NCI-H2081 treated with DMSO at 0.1 percent for 48 hours (cell line): ENCODE measurements at regions not wholly inside any gene's neighbourhood (a gene's known extent, or its start where the extent isn't known, plus 50 kb on each side); places are given as distances from the start of the nearest gene placed in this dataset.
"Not testable (repeated sequence)": the region's sequence is repeated elsewhere in the genome, so short reads cannot be mapped to it uniquely, and the experiment has no call there.

ENCODE experiments used
- DNase-seq: peaks from one replicate; lab custom pipeline; 2025; lab: John Stamatoyannopoulos, UW

DNA sequence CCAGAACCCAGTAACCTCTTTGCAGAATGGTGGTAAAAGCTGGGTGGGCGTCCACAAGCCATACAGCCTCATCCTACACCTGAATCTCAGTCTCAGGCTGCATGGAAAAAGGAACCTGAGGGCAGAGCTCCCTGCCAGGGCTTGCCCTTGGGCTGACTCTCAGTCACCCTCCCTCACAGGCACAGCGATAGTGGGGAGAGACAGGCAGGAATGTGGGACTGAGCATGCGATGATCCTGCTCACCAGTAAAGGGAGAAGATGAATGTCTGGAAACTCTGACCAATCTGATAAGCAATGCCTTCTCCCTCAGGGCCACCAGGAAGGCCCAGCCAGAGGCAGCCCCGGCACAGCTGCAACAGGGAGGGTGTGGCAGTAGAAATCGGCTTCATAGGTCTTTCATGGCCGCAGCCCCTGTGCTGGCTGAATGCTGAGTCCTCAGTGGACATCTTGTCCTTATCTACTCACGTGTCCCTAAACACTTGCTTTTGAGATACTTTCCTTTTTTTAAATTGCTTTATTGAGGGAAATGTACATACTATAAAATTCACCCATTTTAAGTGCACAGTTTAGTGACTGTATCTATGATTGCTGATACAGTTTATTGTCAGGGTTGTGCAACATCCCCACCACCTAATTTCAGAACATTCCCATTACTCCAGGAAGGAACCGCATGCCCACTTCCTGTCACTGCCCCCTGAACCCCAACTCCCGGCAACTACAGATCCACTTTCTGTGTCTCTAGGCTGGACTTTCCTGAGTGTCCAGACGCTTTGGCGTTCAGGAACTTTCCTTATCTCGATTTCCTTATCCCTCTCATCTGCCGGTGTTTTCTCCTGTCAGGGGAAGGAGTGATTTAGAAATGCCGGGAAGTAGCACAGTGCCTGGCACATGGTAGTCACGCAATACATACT lies 258.1 kb downstream of the PCNX1 start:
- no peak for DNase-seq

DNA sequence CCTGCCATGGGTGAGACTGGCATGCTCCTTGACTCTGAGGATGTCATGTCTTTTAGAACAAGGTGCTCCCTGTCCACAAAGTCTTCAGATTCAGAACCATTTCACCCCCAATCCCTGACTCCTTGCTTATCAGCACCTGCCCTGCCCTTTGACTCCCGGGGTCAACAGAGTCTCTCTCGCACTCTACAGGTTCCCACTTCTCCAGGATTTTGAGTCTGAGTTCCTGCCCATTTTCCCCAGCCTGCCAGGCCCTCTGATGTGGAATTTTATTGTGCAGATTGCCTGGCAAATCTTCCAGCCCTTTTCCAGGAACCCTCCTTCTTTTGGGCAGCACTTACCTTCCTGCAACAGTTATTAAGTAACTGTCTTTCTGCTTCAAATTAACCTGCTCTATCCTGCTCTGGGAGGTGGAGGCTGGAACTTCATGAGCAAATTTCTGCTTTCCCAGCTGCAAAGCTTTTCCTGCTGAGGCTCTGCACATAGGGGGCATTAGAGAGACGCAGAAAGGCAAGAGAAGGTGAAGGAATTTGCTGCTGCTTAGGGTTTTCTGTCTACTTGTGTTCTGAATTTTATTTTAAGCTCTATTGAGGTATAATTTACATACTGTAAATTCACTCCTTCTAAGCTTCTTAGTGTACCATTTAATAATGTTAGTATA lies 259.1 kb downstream of the PCNX1 start:
- no peak for DNase-seq

DNA sequence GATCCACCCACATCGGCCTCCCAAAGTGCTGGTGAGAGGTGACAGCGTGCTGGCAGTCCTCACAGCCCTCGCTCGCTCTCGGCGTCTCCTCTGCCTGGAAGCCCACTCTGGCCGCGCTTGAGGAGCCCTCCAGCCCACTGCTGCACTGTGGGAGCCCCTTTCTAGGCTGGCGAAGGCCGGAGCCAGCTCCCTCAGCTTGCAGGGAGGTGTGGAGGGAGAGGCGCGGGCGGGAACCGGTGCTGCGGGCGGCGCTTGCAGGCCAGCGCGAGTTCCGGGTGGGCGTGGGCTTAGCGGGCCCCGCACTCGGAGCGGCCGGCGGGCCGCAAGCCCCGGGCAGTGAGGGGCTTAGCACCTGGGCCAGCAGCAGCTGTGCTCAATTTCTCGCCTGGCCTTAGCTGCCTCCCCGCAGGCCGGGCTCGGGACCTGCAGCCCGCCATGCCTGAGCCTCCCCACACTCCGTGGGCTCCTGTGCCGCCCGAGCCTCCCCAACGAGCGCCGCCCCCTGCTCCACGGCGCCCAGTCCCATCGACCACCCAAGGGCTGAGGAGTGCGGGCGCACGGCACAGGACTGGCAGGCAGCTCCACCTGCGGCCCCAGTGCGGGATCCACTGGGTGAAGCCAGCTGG lies 260.2 kb downstream of the PCNX1 start:
- not testable (repeated sequence) for DNase-seq

DNA sequence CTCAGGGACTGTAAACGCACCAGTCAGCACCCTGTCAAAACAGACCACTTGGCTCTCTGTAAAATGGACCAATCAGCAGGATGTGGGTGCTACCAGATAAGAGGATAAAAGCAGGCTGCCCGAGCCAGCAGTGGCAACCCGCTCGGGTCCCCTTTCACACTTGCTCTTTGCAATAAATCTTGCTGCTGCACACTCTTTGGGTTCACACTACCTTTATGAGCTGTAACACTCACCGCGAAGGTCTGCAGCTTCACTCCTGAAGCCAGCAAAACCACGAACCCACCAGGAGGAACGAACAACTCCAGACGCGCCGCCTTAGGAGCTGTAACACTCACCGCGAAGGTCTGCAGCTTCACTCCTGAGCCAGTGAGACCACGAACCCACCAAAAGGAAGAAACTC lies 260.9 kb downstream of the PCNX1 start:
- not testable (repeated sequence) for DNase-seq

DNA sequence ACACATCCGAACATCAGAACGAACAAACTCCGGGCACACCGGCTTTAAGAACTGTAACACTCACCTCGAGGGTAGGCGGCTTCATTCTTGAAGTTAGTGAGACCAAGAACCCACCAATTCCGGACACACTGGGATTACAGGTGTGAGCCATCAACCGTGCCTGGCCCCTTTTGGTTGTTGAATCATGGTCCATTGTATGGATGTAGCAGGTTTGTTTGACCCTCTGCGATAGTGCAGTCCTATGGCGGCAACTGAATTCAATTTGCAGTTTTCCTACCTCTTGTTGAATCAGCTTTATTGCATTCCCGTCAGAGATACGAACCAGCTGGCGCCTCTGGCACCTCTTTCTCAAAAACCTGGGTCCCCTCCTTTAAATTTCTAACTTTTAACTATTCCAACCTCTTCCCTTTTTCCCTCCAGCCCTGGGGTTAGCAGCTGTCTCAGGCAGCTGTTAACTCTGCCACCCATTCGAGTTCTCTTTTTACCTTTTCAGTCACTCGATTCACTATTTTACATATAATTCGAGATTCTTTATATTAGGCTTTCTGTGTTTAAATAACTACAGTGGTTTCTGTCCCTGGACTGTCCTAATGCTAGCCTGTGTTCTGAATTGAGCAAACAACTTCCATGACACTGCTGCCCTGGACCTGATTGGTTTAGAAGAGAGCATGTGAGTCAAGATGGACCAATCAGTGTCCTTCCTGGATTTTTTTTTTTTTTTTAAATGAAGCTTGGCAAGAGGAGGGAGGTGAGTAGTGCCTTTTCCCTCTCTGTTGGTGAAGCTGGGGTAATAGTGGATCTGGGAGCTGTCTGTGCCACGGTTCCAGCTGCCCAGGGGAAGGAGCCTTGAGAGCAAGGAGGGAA lies 261.5 kb downstream of the PCNX1 start:
- DNase-seq: no peak

DNA sequence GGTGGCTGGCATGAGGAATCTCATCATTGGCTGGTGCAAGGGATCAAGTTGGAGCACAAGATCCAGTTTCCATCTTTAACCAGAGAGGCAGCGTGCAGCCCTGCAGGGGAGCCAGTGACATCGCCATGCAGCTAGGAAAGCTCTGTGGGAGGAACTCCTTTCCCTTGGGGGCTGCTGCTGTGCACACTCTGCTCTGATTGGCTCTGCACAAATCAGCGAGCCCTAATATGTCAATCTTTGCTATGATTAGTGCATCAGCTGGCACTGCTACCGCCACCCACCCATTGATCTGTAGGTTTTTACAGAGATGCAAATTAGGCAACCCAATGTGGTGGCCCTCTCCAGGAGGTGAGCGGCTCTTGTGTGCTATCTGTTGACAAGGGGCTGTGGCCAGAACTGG lies 262.6 kb downstream of the PCNX1 start:
- DNase-seq: no peak

DNA sequence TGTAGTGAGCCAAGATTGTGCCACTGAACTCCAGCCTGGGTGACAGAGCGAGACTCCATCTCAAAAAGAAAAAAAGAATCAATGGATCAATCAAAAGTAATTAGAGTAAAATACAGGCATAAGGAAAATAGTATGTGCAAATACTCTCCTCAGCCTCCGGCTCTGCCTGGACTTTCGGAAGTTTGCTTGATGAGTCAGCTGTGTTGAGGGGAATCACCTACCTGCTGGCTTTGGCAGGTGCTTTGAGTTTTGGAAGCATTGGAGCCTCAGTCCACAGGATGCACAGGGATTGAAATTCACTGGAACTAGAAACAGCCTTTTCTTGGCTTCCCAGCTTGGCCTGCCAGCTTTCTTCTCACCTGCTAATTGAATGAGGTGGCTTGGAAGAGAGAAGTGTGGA lies 268.2 kb downstream of the PCNX1 start:
- DNase-seq: no peak

DNA sequence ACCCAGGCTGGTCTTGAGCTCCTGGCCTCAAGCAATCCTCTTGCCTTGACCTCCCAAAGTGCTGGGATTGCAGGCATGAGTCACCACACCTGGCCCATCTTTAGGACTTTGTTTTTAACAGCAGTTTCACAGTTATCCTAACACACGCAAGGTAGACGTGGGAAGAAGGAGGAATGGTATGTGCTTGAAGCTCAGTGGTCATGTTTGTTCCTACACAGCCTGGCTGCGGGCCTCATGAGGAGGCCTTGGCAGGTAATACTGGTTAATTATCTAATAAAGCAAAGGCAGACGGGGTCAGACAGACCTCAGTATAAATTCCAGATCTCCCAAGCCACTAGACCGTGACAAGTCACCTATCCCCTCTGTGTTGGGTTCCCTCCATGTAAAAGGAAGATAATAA lies 271.8 kb downstream of the PCNX1 start:
- DNase-seq: no peak

DNA sequence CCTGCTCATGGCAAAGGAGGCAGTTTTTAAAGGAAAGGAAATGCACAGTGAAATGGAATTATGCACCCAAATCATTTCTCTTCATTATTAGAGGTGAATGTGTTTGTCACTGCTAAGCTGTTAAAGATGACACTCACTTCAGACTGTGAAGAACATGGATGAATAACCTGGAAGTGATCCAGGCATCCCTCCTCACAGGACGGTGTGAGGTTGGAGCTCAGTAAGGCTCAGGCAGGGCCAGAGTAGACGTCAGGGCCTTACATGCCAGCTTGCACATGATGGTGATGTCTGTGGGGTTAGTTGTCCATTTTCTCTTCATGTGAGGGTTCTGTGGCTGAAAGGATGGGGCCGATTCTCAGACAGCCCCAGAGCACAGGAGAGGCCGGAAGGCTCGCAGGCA lies 273.1 kb downstream of the PCNX1 start:
- no peak for DNase-seq

DNA sequence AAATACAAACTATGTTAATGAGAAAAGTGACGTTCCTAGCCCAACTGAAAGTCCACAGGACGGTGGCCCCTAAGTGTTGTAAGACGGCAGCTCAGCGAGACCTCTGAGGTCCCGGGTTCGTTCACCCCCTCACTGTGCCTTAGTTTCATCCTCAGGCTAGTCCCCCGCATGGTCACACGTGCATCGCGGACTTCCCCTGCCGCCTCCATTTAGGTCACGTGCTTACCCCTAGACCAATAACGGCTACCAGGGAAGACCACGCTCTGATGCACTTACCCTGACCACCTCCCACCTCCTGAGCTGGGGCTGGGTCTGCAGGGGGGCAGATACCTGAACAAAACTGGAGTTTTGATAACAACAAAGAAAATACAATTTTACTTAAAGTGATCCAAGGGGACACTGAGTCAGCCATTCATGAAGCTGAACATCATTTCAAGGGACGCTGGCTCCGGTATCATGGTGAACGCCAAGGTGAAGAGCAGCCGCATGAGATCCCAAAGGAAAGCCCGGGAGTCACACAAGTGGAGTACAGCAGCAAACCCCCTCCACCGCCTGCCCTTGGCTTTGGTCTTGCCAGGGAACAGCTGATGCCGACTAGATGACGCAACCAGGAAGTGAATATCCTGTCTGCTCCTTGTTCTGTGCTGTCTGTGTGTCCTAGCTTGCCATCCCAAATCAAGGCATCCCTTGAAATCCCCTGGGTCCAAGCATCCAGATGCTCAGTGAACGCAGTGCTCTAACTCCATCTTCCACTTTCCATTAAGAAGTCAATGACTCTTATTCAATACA lies 274.1 kb downstream of the PCNX1 start:
- DNase-seq: no peak

DNA sequence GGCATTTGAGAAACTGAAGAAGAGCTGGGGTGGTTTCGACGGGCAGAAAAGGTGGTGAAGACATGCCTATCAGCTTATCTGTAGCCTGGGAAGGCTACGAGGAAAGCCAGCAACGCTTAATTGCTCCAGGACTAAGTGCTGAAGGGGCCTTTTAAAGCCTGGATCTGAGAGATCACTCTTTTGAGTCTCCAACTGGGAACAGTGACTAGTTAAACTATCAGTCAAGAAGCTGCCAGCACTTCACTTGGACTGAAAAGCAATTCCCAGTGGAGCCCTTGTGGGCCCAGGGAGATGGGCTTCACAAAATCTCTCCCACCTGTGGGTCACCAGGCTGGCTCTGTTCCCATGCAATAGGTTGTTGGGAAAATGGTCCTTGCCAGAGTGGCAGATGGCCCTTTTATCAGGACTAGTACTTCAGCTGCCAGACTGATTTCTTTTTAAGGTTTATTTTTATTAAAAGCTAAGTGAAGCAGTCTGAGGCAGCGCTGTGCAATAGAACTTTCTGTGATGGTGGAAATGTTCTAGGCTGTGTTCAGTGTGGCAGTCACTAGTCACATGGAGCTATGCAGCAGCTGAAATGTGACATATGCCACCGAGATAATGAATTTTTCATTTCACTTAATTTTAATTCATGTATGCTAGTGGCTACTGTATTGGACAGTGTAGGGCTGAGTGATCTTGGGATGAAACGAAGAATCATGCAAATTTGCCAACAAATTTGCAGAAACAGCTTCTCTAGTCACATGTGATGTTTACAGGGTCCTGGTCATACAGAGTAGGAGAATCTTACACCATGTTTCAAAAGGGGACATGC lies 276.8 kb downstream of the PCNX1 start:
- DNase-seq: no peak

DNA sequence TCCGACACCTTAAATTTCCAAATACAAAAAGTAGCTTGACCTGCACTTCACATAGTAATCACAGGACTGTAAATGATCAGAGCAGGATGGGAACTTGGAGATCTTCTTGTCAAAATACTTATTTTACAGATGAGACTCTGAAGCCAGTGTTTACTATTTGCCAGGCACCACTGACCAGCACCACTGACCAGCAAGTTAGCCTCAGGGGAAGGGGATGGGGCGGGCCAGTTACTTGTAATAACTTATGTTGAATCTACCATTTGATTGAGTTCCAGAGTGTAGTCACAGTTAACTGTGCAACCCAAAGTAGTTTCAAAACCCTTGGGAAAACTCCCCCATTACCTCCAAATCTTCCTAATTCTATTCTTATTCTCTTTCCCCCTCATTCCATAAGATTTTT lies 278.4 kb downstream of the PCNX1 start:
- DNase-seq: no peak

DNA sequence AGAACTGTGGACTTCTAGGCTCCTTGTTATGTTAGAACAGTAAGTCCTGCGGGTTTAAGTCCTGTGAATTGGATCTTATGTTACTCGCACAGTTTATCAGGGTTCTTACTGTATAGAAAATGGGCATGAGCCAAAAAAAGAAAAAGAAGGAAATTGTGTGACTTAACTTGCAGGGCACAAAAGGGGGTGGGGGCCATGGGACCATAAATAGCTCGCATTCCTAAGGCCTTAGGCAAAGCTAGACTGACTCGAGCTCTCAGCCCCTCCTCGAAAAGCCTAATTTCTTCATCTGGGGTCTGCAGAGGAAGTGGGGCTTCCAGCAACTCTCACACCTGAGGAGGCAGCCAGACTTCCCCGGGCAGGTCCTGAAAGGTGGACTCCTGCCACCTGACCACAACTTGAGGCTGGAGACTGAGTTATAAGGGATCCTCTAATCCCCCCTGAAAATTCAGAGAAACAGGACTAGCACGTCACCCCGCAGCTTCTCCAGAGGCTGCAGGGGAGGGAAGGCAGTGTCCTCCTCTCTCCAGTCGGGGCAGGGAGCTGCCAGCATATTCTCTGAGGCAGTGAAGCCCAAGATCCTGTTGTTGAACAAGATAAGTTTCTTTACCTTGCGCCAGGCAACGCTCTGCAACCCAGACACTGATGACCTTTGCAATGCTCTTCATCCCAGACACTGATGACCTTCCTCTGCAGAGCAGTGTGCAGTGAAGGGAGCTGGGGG lies 280.5 kb downstream of the PCNX1 start:
- DNase-seq: no peak

DNA sequence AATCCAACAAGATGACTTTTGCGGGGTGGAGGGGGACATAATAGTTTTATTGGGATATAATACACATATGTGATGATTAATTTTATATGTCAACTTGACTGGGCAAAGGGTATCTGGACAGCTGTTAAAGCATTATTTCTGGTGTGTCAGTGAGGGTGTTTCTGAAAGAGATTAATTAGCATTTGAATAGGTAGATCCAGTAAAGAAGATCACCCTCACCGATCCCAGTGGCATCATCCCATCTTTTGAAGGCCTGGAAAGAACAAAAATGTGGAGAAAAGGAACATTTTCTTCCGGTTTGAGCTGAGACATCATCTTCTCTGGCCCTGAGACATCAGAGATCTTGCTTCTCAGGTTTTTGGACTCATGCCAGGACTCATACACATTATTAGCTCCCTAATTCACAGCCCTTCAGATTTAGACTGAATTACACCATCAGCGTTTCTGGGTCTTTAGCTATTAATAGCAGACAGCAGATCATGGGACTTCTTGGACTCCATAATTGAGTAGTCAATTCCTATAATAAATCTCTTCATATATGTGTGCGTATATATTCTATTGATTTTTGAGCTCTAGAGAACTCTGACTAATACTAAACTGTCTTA lies 283.6 kb downstream of the PCNX1 start:
- DNase-seq: no peak

DNA sequence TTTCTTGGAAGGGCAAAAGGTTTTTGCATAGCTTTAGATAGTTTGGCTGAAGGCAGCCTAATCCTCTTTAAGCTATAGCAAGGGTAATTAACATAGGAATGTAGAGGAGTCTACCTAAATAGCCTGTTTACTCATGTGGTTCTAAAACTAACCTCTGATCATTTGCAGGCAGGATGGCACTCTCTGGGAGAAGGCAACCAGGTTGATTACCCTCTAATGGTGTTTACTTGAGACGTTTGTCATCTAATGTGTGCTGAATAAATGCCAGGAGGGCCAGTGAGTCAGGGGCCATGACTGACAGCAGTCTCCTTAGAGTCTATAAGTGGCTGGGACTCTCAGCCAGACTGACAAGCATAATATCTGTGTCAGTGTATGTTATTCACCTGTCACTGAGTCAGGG lies 286.4 kb downstream of the PCNX1 start:
- no peak for DNase-seq

DNA sequence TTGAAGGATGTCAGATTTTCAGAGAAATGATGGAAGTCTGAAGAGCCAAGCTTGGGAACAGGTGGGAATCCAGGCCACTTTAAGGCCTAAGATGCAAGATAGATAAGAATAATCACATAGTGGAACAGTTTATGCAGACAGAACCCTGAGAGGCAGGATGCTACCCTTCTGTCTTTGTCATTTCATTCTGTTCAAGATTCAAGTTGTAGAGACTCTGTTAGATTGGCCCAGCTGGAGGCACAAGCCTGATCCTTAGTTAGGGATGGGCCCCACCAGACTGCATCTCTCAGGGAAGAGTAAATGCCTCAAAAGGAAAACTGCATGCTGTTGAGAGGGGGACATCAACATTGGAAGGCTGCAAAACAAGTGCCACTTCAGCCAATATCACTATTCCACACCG lies 287.0 kb downstream of the PCNX1 start:
- DNase-seq: no peak

DNA sequence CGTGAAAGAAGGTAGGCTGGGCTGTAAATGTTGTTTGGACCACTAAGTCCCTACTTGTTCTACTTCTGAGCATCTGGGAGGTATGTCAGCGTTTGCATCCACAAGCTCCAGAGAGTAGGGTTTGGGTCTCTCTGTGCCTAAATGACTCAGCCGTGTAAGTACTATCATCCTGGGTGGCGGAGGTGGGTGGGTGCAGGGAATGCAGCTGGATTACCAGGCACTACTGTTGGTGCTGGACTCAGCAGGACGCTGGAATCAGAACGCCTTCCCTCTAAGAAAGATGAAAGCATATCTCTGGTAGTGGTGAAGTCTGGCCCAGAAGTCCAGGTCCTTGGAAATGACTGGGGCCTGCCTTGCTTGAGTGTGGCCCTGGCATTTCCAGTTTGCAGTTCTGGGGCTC lies 289.7 kb downstream of the PCNX1 start:
- no peak for DNase-seq

DNA sequence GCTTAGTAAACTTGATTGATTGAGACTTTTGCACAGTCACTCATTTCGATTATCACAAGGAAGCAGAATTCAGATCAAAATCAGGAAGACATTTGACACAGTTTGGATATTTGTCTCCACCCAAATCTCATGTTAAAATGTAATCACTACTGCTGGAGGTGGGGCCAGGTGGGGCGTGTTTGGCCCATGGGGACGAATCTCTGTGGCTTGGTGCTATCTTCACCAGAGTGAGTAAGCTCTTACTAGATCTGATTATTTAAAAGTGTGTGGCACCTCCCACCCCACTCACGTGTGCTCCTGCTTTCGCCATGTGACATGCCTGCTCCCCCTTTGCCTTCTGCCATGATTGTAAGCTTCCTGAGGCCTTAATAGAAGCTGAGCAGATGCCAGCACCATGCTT lies 291.4 kb downstream of the PCNX1 start:
- DNase-seq: no peak

DNA sequence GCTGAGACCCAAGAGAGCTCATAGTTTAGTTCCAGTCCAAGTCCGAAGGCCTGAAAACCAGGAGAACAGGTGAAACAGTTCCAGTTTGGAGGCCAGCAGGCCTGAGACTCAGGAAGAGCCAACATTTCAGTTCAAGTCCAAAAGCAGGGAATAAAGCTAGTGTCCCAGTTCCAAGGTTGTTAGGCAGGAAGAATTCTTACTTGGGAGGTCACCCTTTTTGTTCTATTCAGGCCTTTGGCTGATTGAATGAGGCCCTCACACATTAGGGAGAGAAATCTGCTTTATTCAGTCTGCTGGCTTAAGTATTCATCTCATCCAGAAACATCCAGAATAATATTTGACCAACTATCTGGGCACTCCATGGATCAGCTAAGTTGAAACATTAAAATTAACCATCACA lies 294.6 kb downstream of the PCNX1 start:
- no peak for DNase-seq
